ENCODE measurements at regions not wholly inside any gene's neighbourhood (a gene's known extent, or its start where the extent isn't known, plus 50 kb on each side); places are given as distances from the start of the nearest gene placed in this dataset.

- no peak for DNase-seq (ENCODE audit: low spot score in 2 of 2, unreplicated experiment in 2 of 2)
- Mint-ChIP-seq H3K36me3 (peaks cover 2% of the 10 kb centered on the region), H3K9me3 (peaks cover 8% of the 10 kb centered on the region), H3K27me3 (ENCODE audit: low read depth) (no peaks in the 10 kb centered on the region), H3K27ac (no peak overlapping the region), H3K4me1 (no peaks in the 10 kb centered on the region), H3K4me3 (no peak overlapping the region)
- TF ChIP-seq, protein P1, sequence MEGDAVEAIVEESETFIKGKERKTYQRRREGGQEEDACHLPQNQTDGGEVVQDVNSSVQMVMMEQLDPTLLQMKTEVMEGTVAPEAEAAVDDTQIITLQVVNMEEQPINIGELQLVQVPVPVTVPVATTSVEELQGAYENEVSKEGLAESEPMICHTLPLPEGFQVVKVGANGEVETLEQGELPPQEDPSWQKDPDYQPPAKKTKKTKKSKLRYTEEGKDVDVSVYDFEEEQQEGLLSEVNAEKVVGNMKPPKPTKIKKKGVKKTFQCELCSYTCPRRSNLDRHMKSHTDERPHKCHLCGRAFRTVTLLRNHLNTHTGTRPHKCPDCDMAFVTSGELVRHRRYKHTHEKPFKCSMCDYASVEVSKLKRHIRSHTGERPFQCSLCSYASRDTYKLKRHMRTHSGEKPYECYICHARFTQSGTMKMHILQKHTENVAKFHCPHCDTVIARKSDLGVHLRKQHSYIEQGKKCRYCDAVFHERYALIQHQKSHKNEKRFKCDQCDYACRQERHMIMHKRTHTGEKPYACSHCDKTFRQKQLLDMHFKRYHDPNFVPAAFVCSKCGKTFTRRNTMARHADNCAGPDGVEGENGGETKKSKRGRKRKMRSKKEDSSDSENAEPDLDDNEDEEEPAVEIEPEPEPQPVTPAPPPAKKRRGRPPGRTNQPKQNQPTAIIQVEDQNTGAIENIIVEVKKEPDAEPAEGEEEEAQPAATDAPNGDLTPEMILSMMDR (IDR thresholded peaks at IDR 0.05; ENCODE audit: unreplicated experiment) = no peak
Observed at GRCh38 chr2:125371867-125372266, 1284.1 kb upstream of the GYPC start.

DNA sequence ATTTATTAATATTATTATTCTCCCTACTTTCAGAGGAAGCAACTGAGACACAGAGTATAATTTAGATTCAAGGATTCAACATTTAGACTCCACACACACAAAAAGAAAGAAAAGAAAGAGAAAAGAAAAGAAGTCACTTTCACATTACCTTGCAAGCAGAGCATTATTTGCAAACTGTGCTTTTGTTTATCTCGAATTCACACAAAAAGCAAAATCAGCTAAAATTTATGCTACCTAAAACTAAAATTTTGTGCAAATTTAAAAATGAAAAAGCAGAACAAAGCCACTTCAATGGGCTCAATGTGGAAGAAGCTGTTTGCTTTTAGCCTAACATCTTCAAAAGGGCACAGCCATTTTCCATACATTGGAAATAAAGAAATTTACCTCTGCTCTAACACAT is 1282.7 kb upstream of the GYPC start:
- DNase-seq (ENCODE audit: low spot score in 2 of 2, unreplicated experiment in 2 of 2) = no peak
- H3K4me3 Mint-ChIP-seq = no peak overlapping the region
- no peaks in the 10 kb centered on the region for H3K4me1 Mint-ChIP-seq
- H3K27me3 Mint-ChIP-seq (ENCODE audit: low read depth) = no peaks in the 10 kb centered on the region
- TF ChIP-seq, protein P1 (IDR thresholded peaks at IDR 0.05; ENCODE audit: unreplicated experiment) = no peak
- no peak overlapping the region for H3K27ac Mint-ChIP-seq
- H3K36me3 Mint-ChIP-seq = peaks cover 2% of the 10 kb centered on the region
- H3K9me3 Mint-ChIP-seq = peaks cover 8% of the 10 kb centered on the region

- no peak for DNase-seq (ENCODE audit: low spot score in 2 of 2, unreplicated experiment in 2 of 2)
- no peak overlapping the region for H3K27ac Mint-ChIP-seq
Observed at GRCh38 chr2:125386074-125386473, 1269.9 kb upstream of the GYPC start.

GRCh38 chr2:125397535-125398251 is 1258.3 kb upstream of the GYPC start:
- DNase-seq (ENCODE audit: low spot score in 2 of 2, unreplicated experiment in 2 of 2) = no peak
- no peaks in the 10 kb centered on the region for H3K27me3 Mint-ChIP-seq (ENCODE audit: low read depth)
- H3K4me1 Mint-ChIP-seq = peaks cover 11% of the 10 kb centered on the region
- TF ChIP-seq, protein P1 (IDR thresholded peaks at IDR 0.05; ENCODE audit: unreplicated experiment) = no peak
- no peak overlapping the region for H3K4me3 Mint-ChIP-seq
- H3K27ac Mint-ChIP-seq = no peak overlapping the region
- no peaks in the 10 kb centered on the region for H3K9me3 Mint-ChIP-seq
- no peaks in the 10 kb centered on the region for H3K36me3 Mint-ChIP-seq

More at GRCh38 chr2:125386074-125386473, 1269.9 kb upstream of the GYPC start:
- peaks cover 23% of the 10 kb centered on the region for H3K4me1 Mint-ChIP-seq
- H3K27me3 Mint-ChIP-seq (ENCODE audit: low read depth) = no peaks in the 10 kb centered on the region
- no peak overlapping the region for H3K4me3 Mint-ChIP-seq
- peaks cover 15% of the 10 kb centered on the region for H3K9me3 Mint-ChIP-seq
- H3K36me3 Mint-ChIP-seq = peaks cover 4% of the 10 kb centered on the region
- TF ChIP-seq, protein P1 (IDR thresholded peaks at IDR 0.05; ENCODE audit: unreplicated experiment) = no peak

GRCh38 chr2:125398738-125399524 is 1257.0 kb upstream of the GYPC start:
- Mint-ChIP-seq H3K4me1 (peaks cover 11% of the 10 kb centered on the region), H3K36me3 (no peaks in the 10 kb centered on the region), H3K9me3 (no peaks in the 10 kb centered on the region), H3K4me3 (no peak overlapping the region), H3K27me3 (ENCODE audit: low read depth) (no peaks in the 10 kb centered on the region), H3K27ac (no peak overlapping the region)
- no peak for DNase-seq (ENCODE audit: low spot score in 2 of 2, unreplicated experiment in 2 of 2)
- TF ChIP-seq, protein P1 (IDR thresholded peaks at IDR 0.05; ENCODE audit: unreplicated experiment) = no peak
